ENCODE measurements at regions not wholly inside any gene's neighbourhood (a gene's known extent, or its start where the extent isn't known, plus 50 kb on each side); places are given as distances from the start of the nearest gene placed in this dataset.
"Not testable (repeated sequence)": the region's sequence is repeated elsewhere in the genome, so short reads cannot be mapped to it uniquely, and the experiment has no call there.

GRCh38 chr21:32968103-32968502 lies 57.6 kb upstream of the OLIG2 start:
- not testable (repeated sequence) for TF ChIP-seq CTCF, POLR2A (IDR thresholded peaks at IDR 0.05)

Data from suprapubic skin (tissue), 3 donors.